ENCODE measurements at regions not wholly inside any gene's neighbourhood (a gene's known extent, or its start where the extent isn't known, plus 50 kb on each side); places are given as distances from the start of the nearest gene placed in this dataset.

DNA sequence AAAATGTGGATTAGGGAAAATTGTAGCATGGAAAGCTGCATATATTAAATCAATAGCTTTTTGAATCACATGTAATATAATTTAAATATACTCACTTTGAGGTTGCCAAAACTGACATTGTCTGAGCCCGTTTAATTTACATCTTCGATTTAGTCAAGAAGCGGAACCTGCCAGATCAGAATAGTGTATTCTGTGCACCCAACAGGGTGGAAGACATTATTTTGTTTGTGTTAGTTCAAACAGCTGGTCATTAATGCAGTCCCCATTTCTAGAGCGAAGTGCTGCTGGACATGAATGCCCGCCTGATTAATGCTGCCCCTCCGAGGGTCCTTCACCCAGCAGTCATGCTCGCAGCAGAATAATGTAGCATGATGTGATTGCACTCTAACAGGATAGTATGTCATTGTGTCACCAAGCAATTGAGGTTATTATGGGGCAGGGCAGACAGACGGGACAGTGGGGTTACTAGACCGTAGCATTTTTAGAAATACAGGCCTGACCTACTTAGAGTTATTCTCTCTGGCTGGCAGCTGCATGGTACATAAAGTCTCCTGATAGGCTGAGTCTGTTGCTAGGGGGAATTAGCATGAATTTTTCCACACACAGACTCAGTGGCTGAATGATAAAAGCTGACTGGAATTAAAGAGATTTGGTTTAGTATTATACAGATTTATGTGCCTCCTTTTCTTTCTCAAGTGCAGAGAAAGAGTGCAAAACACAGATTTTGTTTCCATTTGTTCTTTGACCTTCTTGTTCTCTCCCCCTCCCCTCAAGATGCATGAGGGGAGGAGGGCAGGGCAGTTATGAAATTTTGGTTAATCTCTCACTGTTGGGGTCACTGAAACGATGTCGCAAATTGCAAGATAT is 147.1 kb downstream of the PRL start:
- TF ChIP-seq EZH2 (IDR thresholded peaks at IDR 0.05; ENCODE audit: insufficient read depth, poor library complexity, severe bottlenecking) (no peak), EZH2phosphoT487 (IDR thresholded peaks at IDR 0.05; ENCODE audit: insufficient read depth, low read depth) (no peak)
